Activated naive CD4-positive, alpha-beta T cell treated with anti-CD3 and anti-CD28 coated beads, Interleukin-2, amount 50 U/mL, for 24 hours (primary cell): ENCODE measurements at regions not wholly inside any gene's neighbourhood (a gene's known extent, or its start where the extent isn't known, plus 50 kb on each side); places are given as distances from the start of the nearest gene placed in this dataset.

Experiments
- H3K27ac Mint-ChIP-seq: one replicate; pipeline ENCODE4 v1.8.0; 2021; ENCODE audit warnings: mild to moderate bottlenecking, mixed read lengths
- H3K27me3 Mint-ChIP-seq: one replicate; pipeline ENCODE4 v1.8.0; 2021; ENCODE audit warnings: mixed read lengths
- H3K36me3 Mint-ChIP-seq: one replicate; pipeline ENCODE4 v1.8.0; 2021; ENCODE audit warnings: mixed read lengths
- H3K4me1 Mint-ChIP-seq: one replicate; pipeline ENCODE4 v1.8.0; 2021; ENCODE audit warnings: mixed read lengths
- H3K4me3 Mint-ChIP-seq: one replicate; pipeline ENCODE4 v1.8.0; 2021; ENCODE audit warnings: mild to moderate bottlenecking, mixed read lengths
- H3K9me3 Mint-ChIP-seq: one replicate; pipeline ENCODE4 v1.8.0; 2021; ENCODE audit warnings: mixed read lengths

DNA sequence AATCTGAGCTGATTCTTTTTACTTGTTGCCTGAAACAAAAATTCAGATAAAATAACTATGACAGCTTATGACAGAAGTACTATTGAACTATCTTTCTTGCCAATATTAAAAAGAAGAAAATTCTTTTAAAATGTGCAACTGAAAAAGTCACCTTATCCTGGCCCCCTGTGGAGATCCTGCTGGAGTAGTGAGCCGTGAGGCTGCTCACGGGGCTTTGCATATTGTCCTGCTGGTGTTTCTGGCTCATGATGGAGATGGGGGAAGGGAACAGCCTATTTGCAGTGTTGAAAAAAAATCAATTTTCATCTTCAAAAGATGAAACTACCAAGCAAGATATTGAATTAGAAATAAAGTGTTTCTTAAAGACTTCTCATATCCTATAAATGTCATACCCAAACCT is 216.0 kb downstream of the SAMD5 start:
- Mint-ChIP-seq H3K4me3 (no peak overlapping the region), H3K27ac (no peak overlapping the region), H3K36me3 (no peaks in the 10 kb centered on the region), H3K4me1 (no peaks in the 10 kb centered on the region), H3K27me3 (peaks cover 4% of the 10 kb centered on the region), H3K9me3 (peaks cover 12% of the 10 kb centered on the region)

DNA sequence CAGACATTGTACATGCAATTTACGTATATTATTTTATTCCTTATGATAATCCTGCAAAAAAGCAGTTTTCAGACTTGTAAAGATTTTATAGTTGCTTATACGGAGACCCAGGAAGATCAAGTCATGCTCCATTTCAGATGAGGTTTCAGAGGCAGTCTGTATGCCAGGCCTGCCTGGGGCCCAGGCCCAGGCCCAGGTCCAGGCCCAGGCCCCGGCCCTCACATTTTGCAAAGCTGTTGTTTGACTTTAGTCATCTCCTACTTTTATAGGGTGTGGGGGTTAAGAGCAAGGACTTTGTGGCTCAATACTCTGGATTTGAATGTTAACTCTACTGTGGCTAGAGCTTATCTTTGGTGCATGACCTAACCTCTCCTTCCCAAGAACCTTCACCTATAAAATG is 217.9 kb downstream of the SAMD5 start:
- Mint-ChIP-seq H3K27me3 (peaks cover 5% of the 10 kb centered on the region), H3K4me3 (no peak overlapping the region), H3K9me3 (peaks cover 14% of the 10 kb centered on the region), H3K36me3 (no peaks in the 10 kb centered on the region), H3K4me1 (no peaks in the 10 kb centered on the region), H3K27ac (no peak overlapping the region)

GRCh38 chr6:147728903-147729302 is 220.4 kb downstream of the SAMD5 start:
- no peak overlapping the region for H3K27ac Mint-ChIP-seq
- peaks cover 7% of the 10 kb centered on the region for H3K9me3 Mint-ChIP-seq
- H3K4me1 Mint-ChIP-seq, result no peaks in the 10 kb centered on the region
- no peaks in the 10 kb centered on the region for H3K36me3 Mint-ChIP-seq
- peaks cover 5% of the 10 kb centered on the region for H3K27me3 Mint-ChIP-seq
- H3K4me3 Mint-ChIP-seq, result no peak overlapping the region

- H3K27ac Mint-ChIP-seq, result no peak overlapping the region
Observed at GRCh38 chr6:147733686-147734085, 225.2 kb downstream of the SAMD5 start.

GRCh38 chr6:147734151-147734550 is 225.7 kb downstream of the SAMD5 start:
- no peaks in the 10 kb centered on the region for H3K4me1 Mint-ChIP-seq

More at GRCh38 chr6:147733686-147734085, 225.2 kb downstream of the SAMD5 start:
- no peaks in the 10 kb centered on the region for H3K36me3 Mint-ChIP-seq
- peaks cover 3% of the 10 kb centered on the region for H3K9me3 Mint-ChIP-seq
- no peak overlapping the region for H3K4me3 Mint-ChIP-seq
- H3K4me1 Mint-ChIP-seq, result no peaks in the 10 kb centered on the region
- peaks cover 2% of the 10 kb centered on the region for H3K27me3 Mint-ChIP-seq

DNA sequence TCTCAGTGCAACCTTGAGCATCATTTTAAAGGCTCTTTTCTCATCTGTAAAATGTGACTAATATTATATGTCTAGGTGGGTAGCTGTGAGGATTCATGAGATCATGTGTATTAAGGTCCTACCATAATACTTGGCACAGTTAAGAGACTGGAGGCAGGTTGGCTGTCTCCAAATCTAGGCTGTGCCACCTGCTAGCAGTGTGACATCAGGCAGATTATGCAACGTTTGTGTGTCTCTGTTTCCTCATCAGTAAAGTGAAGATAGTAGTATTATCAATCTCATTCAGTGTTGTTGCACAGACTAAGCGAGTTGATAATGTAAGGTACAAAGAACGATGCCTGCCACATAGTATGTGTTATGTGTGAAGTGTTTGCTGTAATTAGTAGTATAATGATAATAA is 227.4 kb downstream of the SAMD5 start:
- Mint-ChIP-seq H3K27ac (no peak overlapping the region), H3K4me1 (no peaks in the 10 kb centered on the region), H3K9me3 (no peaks in the 10 kb centered on the region), H3K4me3 (no peak overlapping the region), H3K36me3 (no peaks in the 10 kb centered on the region), H3K27me3 (no peaks in the 10 kb centered on the region)

More at GRCh38 chr6:147734151-147734550, 225.7 kb downstream of the SAMD5 start:
- no peak overlapping the region for H3K27ac Mint-ChIP-seq
- H3K9me3 Mint-ChIP-seq, result peaks cover 3% of the 10 kb centered on the region
- no peaks in the 10 kb centered on the region for H3K36me3 Mint-ChIP-seq
- peaks cover 2% of the 10 kb centered on the region for H3K27me3 Mint-ChIP-seq
- H3K4me3 Mint-ChIP-seq, result no peak overlapping the region

DNA sequence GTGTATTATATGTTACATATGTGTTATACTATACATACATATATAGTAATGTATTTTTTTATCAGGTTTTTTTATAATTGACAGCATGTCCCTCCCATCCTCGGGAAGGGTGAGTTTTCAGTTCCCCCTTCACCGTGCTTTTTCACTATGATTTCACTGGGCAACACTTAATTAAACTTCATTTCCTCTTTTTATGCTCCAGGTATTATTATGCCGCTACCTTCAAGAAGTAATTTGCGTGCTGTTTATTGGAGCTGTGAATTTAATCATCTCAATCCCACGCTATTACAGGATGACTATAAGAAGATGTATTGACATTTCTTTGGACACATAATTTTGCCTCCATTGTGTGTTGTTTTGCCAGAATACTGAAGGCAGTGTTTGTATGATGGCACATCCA is 228.6 kb downstream of the SAMD5 start:
- Mint-ChIP-seq H3K36me3 (no peaks in the 10 kb centered on the region), H3K4me3 (no peak overlapping the region), H3K27ac (no peak overlapping the region), H3K9me3 (no peaks in the 10 kb centered on the region), H3K27me3 (peaks cover 1% of the 10 kb centered on the region), H3K4me1 (no peaks in the 10 kb centered on the region)

DNA sequence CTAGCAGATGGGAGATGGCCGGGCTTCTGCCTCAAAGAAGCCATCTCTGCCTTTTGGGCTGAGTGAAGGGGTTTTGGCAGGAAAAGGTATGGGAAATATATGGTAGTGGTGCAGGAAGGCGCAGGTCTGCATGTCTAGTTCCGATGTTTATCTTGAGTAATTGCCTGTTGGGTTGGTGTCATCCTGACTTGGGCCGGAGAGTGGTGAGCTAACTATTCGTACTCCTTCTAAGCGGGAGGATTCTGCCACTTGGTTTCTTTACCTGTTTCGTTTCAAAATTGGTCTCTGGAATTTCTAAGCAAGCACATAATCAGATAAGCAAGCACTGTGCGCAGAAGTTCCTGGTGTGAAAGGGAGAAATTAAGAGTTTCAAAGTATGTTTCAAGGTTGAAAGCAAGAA is 229.6 kb downstream of the SAMD5 start:
- Mint-ChIP-seq H3K4me1 (no peaks in the 10 kb centered on the region), H3K36me3 (no peaks in the 10 kb centered on the region), H3K9me3 (no peaks in the 10 kb centered on the region)

DNA sequence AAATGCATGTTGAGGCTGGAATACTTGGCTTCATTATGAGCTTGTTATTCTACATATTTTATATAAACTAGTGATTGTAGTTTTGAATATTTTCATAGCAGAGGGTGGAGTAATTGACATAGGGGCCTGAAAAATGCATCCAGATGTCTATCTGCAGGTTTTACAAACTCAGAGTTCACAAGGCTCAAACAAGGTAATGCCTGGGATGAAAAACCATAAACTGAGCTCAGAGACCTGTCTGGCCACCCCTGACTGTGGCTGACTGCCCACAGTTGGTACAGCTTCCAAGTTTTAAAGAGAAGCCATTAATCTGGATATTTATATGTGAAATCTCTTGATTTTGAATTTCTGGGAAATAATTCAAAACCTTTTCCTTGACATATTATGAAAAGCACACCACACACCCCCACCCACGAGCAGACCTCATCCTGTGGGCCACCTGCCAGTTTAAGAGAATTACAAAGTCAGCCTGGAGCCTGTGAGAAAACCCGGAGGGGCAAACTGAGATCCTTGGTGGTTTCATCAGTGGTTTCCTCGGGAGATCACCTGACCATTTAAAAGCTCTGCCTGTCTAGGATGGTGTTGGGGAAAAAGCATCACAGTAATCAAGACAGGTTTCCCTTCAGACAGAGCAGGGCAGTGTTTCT is 230.1 kb downstream of the SAMD5 start:
- peaks cover 1% of the 10 kb centered on the region for H3K27me3 Mint-ChIP-seq
- H3K4me3 Mint-ChIP-seq, result no peak overlapping the region
- H3K9me3 Mint-ChIP-seq, result no peaks in the 10 kb centered on the region
- no peaks in the 10 kb centered on the region for H3K36me3 Mint-ChIP-seq
- no peaks in the 10 kb centered on the region for H3K4me1 Mint-ChIP-seq
- H3K27ac Mint-ChIP-seq, result no peak overlapping the region

More for the DNA sequence above, 229.6 kb downstream of the SAMD5 start:
- peaks cover 1% of the 10 kb centered on the region for H3K27me3 Mint-ChIP-seq
- no peak overlapping the region for H3K27ac Mint-ChIP-seq
- H3K4me3 Mint-ChIP-seq, result no peak overlapping the region

GRCh38 chr6:147740326-147740725 is 231.8 kb downstream of the SAMD5 start:
- H3K27ac Mint-ChIP-seq, result no peak overlapping the region
- H3K36me3 Mint-ChIP-seq, result no peaks in the 10 kb centered on the region
- H3K27me3 Mint-ChIP-seq, result peaks cover 1% of the 10 kb centered on the region
- no peaks in the 10 kb centered on the region for H3K9me3 Mint-ChIP-seq
- no peaks in the 10 kb centered on the region for H3K4me1 Mint-ChIP-seq
- no peak overlapping the region for H3K4me3 Mint-ChIP-seq

DNA sequence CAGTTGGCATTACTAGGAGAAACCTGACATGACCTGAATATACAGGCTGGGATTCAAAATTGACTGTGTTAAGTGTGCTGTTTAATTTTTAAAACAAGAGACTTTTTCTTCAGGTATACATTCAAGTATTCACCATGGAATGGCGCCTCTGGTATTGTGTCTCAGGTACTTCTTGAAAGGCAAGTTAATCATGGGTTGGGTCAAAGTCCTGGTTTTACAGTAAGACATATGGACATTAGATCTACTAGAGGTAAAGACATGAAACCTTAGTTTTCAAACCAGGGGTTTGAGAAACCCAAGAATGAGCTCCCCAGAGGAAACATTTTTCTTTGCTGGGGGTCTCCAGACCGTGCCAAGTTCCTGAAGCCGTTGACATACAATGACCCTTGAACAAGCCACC is 232.4 kb downstream of the SAMD5 start:
- H3K27me3 Mint-ChIP-seq, result peaks cover 1% of the 10 kb centered on the region
- no peak overlapping the region for H3K27ac Mint-ChIP-seq
- H3K4me3 Mint-ChIP-seq, result no peak overlapping the region
- no peaks in the 10 kb centered on the region for H3K4me1 Mint-ChIP-seq
- no peaks in the 10 kb centered on the region for H3K9me3 Mint-ChIP-seq
- H3K36me3 Mint-ChIP-seq, result no peaks in the 10 kb centered on the region

DNA sequence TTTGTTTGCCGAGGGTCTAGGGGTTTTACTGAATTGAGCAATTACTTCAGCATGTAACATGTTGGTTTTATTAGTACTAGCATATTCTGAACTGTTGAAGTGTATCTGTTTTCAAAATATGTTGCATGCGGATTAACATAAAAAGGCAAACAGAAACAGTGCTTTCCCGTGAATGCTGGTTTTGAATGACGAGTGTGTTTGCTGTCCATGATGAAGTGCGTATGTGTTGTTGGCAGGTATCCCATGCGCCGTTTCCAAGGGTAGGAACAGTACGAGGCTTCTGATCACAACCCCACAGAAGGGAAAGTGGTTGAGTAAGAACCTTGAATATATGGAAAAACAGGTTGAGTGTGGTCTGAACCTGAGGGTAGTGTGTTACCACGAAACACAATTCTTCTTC is 232.9 kb downstream of the SAMD5 start:
- Mint-ChIP-seq H3K4me1 (no peaks in the 10 kb centered on the region), H3K27me3 (peaks cover 1% of the 10 kb centered on the region), H3K36me3 (no peaks in the 10 kb centered on the region), H3K9me3 (no peaks in the 10 kb centered on the region), H3K27ac (no peak overlapping the region), H3K4me3 (no peak overlapping the region)

DNA sequence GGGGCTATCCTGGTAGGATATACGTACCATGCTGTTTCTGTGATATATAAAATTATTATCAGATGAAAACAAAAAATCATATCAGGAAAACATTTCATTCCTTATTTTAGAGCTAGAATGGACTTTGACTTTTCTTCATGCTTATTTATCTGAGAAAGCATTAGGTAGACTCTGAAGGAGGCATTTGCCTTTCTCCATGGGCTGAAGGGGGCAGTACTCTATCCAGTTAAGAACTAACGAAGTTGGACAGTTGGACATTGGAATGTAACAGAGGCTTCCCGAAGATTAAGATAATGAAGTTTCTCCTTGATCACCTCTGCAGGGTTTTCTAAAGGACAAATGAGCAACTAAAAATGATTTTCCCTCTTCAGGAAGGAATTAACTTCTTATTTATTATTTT is 233.9 kb downstream of the SAMD5 start:
- no peaks in the 10 kb centered on the region for H3K4me1 Mint-ChIP-seq
- H3K36me3 Mint-ChIP-seq, result no peaks in the 10 kb centered on the region
- H3K4me3 Mint-ChIP-seq, result no peak overlapping the region
- H3K27ac Mint-ChIP-seq, result no peak overlapping the region
- H3K27me3 Mint-ChIP-seq, result peaks cover 1% of the 10 kb centered on the region
- no peaks in the 10 kb centered on the region for H3K9me3 Mint-ChIP-seq

DNA sequence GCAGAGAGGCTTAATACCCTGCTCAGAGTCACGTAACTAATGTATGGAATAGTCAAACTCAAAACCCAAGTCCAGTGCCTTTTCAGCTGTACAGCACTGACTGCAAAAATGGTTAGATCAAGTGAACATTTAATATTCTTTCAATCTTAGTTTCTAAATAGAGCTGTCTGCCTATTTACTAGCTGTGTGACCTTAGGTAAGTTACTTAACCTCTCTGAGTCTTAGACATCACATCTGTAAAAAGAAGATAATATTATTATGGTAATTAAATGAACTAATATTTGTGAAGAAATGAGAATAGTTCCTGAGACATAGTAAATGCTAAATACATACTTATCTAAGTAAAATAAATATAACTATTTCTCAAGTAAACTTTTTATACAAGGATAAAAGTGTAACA is 235.5 kb downstream of the SAMD5 start:
- H3K36me3 Mint-ChIP-seq, result no peaks in the 10 kb centered on the region
- H3K27me3 Mint-ChIP-seq, result peaks cover 1% of the 10 kb centered on the region
- no peaks in the 10 kb centered on the region for H3K4me1 Mint-ChIP-seq
- no peaks in the 10 kb centered on the region for H3K9me3 Mint-ChIP-seq
- no peak overlapping the region for H3K4me3 Mint-ChIP-seq
- H3K27ac Mint-ChIP-seq, result no peak overlapping the region

DNA sequence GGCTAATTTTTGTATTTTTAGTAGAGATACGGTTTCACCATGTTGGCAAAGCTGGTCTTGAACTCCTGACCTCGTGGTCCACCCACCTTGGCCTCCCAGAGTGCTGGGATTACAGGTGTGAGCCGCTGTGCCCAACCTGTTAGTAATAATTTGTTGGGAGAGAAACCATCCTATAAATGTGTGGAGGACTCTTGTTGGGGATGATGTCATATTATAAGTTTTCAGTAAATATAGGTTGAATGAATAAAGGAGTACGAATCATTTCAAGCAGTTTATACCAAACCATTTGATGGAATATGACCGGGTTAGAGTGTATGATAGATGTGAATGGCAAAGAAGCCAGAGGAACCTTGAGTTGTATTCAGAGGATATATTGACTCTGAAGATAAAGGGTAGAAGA is 240.8 kb downstream of the SAMD5 start:
- no peaks in the 10 kb centered on the region for H3K27me3 Mint-ChIP-seq
- no peak overlapping the region for H3K27ac Mint-ChIP-seq
- no peak overlapping the region for H3K4me3 Mint-ChIP-seq
- H3K9me3 Mint-ChIP-seq, result no peaks in the 10 kb centered on the region
- no peaks in the 10 kb centered on the region for H3K36me3 Mint-ChIP-seq
- no peaks in the 10 kb centered on the region for H3K4me1 Mint-ChIP-seq

DNA sequence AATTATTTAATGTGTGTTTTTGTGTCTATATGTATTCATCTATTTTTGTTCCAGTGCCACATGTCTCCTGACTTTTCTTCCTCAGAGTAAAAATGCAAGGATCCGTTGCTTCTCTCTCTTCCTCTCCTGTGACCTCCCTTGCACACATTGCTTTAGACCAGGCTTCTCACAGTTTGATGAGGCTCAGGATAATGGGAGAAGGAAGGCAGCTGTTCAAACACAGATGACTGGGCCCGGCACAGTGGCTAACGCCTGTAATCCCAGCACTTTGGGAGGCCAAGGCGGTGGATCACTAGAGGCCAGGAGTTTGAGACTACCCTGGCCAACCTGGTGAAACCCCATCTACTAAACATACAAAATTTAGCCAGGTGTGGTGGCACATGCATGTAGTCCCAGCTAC is 241.9 kb downstream of the SAMD5 start:
- peaks cover 6% of the 10 kb centered on the region for H3K9me3 Mint-ChIP-seq
- no peaks in the 10 kb centered on the region for H3K27me3 Mint-ChIP-seq
- no peaks in the 10 kb centered on the region for H3K36me3 Mint-ChIP-seq
- H3K4me1 Mint-ChIP-seq, result no peaks in the 10 kb centered on the region
- no peak overlapping the region for H3K4me3 Mint-ChIP-seq
- no peak overlapping the region for H3K27ac Mint-ChIP-seq

GRCh38 chr6:147751232-147751631 is 242.7 kb downstream of the SAMD5 start:
- Mint-ChIP-seq H3K27me3 (no peaks in the 10 kb centered on the region), H3K9me3 (peaks cover 7% of the 10 kb centered on the region)

More at GRCh38 chr6:147751232-147751631, 242.7 kb downstream of the SAMD5 start:
- Mint-ChIP-seq H3K4me3 (no peak overlapping the region), H3K36me3 (no peaks in the 10 kb centered on the region), H3K4me1 (no peaks in the 10 kb centered on the region), H3K27ac (no peak overlapping the region)
